GM21529 (cell line): ENCODE measurements at regions not wholly inside any gene's neighbourhood (a gene's known extent, or its start where the extent isn't known, plus 50 kb on each side); places are given as distances from the start of the nearest gene placed in this dataset.

ENCODE experiments used
- ATAC-seq: cut with Tn5 transposase; IDR thresholded peaks from one replicate; pipeline ENCODE4 v1.9.1; 2021; ENCODE audit not compliant: unreplicated experiment

GRCh38 chr5:165560648-165561047 lies 2055.2 kb downstream of the MAT2B start:
- ATAC-seq = no peak

GRCh38 chr5:165565911-165566310 lies 2060.5 kb downstream of the MAT2B start:
- no peak for ATAC-seq

- ATAC-seq = no peak
These were observed 2064.1 kb downstream of the MAT2B start for GRCh38 chr5:165569551-165569950.

- no peak for ATAC-seq
These were observed 2068.0 kb downstream of the MAT2B start for GRCh38 chr5:165573445-165573844.

GRCh38 chr5:165574100-165574499 lies 2068.7 kb downstream of the MAT2B start:
- no peak for ATAC-seq

- ATAC-seq = no peak
These were observed 2071.4 kb downstream of the MAT2B start for GRCh38 chr5:165576678-165577275.

- no peak for ATAC-seq
These were observed 2074.5 kb downstream of the MAT2B start for GRCh38 chr5:165579911-165580310.

- no peak for ATAC-seq
These were observed 2089.3 kb downstream of the MAT2B start for GRCh38 chr5:165594693-165595092.

GRCh38 chr5:165602529-165602928 lies 2097.1 kb downstream of the MAT2B start:
- no peak for ATAC-seq

- no peak for ATAC-seq
These were observed 2101.6 kb downstream of the MAT2B start for GRCh38 chr5:165607026-165607425.

- no peak for ATAC-seq
These were observed 2104.5 kb downstream of the MAT2B start for GRCh38 chr5:165609871-165610270.

- ATAC-seq = no peak
These were observed 2111.3 kb downstream of the MAT2B start for GRCh38 chr5:165616490-165617405.

GRCh38 chr5:165617491-165617890 lies 2112.1 kb downstream of the MAT2B start:
- no peak for ATAC-seq

GRCh38 chr5:165620394-165620793 lies 2115.0 kb downstream of the MAT2B start:
- no peak for ATAC-seq

- no peak for ATAC-seq
These were observed 2117.6 kb downstream of the MAT2B start for GRCh38 chr5:165622864-165623536.

GRCh38 chr5:165624166-165624946 lies 2118.9 kb downstream of the MAT2B start:
- ATAC-seq = no peak

GRCh38 chr5:165626161-165626560 lies 2120.7 kb downstream of the MAT2B start:
- ATAC-seq = no peak

GRCh38 chr5:165627548-165628170 lies 2122.2 kb downstream of the MAT2B start:
- no peak for ATAC-seq

- peak; percentile 84 for ATAC-seq
These were observed 2124.9 kb downstream of the MAT2B start for GRCh38 chr5:165630261-165630778.

- no peak for ATAC-seq
These were observed 2125.8 kb downstream of the MAT2B start for GRCh38 chr5:165631235-165631634.
